Upper lobe of left lung (tissue), 4 donors: ENCODE measurements at regions not wholly inside any gene's neighbourhood (a gene's known extent, or its start where the extent isn't known, plus 50 kb on each side); places are given as distances from the start of the nearest gene placed in this dataset.

ENCODE experiments used
- CTCF ChIP-seq, 6 experiments: fragments of 450-650 bp in 4 of 6; fragments of 200-600 bp in 2 of 6; sonication (generic) in 2 of 6; IDR thresholded peaks; one replicate each; pipeline ENCODE4 v1.5.1; 2016 to 2019; ENCODE audit warnings: antibody characterized with exemption in 6 of 6
- POLR2A ChIP-seq, 4 donors: fragments of 450-650 bp; IDR thresholded peaks; one replicate each; pipeline ENCODE4 v1.5.1; 2016 to 2017; ENCODE audit warnings: antibody characterized with exemption in 4 of 4, mild to moderate bottlenecking in 2 of 4
- POLR2AphosphoS5 ChIP-seq, 2 donors: sonication (generic); formaldehyde crosslinking; IDR thresholded peaks; one replicate each; pipeline ENCODE4 v1.5.1; 2017; ENCODE audit warnings: antibody characterized with exemption in 2 of 2

GRCh38 chr14:53883739-53884138, 72.9 kb downstream of the BMP4 start:
- TF ChIP-seq CTCF (IDR thresholded peaks at IDR 0.05) (no peak), POLR2AphosphoS5 (IDR thresholded peaks at IDR 0.05) (no peak), POLR2A (IDR thresholded peaks at IDR 0.05) (no peak)
